HepG2 (cell line): ENCODE measurements at regions not wholly inside any gene's neighbourhood (a gene's known extent, or its start where the extent isn't known, plus 50 kb on each side); places are given as distances from the start of the nearest gene placed in this dataset.
"Not testable (repeated sequence)": the region's sequence is repeated elsewhere in the genome, so short reads cannot be mapped to it uniquely, and the experiment has no call there.

Experiments
- ATAC-seq: fragments of 200-7000 bp; cut with Tn5 transposase; 3 replicates; pipeline ENCODE4 v1.9.1; 2020; ENCODE audit warnings: mild to moderate bottlenecking, moderate library complexity
- BruUV-seq: library from RNA; stranded (reverse); fragments of 400-500 nt; replicated peaks from 2 replicates; lab custom pipeline; 2021; lab: Mats Ljungman, UMichigan
- CTCF ChIA-PET: fragments of 300-600 bp; formaldehyde crosslinking; extraction: SDS; loops from one replicate; lab custom pipeline; 2021; ENCODE audit warnings: low total read pairs, inconsistent platforms, low intra/inter-chr PET ratio; lab: Yijun Ruan, JAX
- POLR2A ChIA-PET: fragments of 350-600 bp; sonication (Branson Sonifier 250); formaldehyde crosslinking; loops from one replicate; lab custom pipeline; 2020; ENCODE audit warnings: antibody characterized with exemption, inconsistent platforms; lab: Yijun Ruan, JAX
- DNase-seq: peaks from one replicate; pipeline ENCODE4 v3.0.0-alpha.2; 2015; ENCODE audit warnings: low spot score
- FAIRE-seq: peaks from 3 replicates; lab custom pipeline; 2011; peaks lifted over from hg19 to GRCh38; lab: Jason Lieb, UNC
- H2AFZ ChIP-seq: one replicate; pipeline ENCODE4 v1.6.1; 2011; ENCODE audit warnings: low read length, inconsistent platforms
- H3K27ac ChIP-seq: fragments of 300-600 bp; 3 replicates; pipeline ENCODE4 v1.8.0; 2011; ENCODE audit warnings: mixed run types, mild to moderate bottlenecking, mixed read lengths, low read length, inconsistent platforms; ENCODE audit not compliant: insufficient read depth; ENCODE audit errors: extremely low read length
- H3K27me3 ChIP-seq, 2 experiments: fragments of 200-600 bp in 1 of 2; 2 replicates in 1 of 2; 3 replicates in 1 of 2; pipeline versions ENCODE4 v1.6.0 to v1.8.0; 2011; ENCODE audit warnings: low read length in 2 of 2, mild to moderate bottlenecking in 2 of 2, moderate library complexity in 2 of 2, inconsistent platforms in 1 of 2; ENCODE audit not compliant: insufficient read depth in 2 of 2, control insufficient read depth in 1 of 2
- H3K36me3 ChIP-seq, 2 experiments: fragments of 200-600 bp in 1 of 2; replicated peaks in 1 of 2; 2 replicates in 1 of 2; 3 replicates in 1 of 2; pipeline versions ENCODE4 v1.5.1 to v1.8.0; 2011; ENCODE audit warnings: low read length in 2 of 2, inconsistent platforms in 1 of 2; ENCODE audit not compliant: insufficient read depth in 2 of 2, control insufficient read depth in 1 of 2
- H3K4me1 ChIP-seq: 2 replicates; pipeline ENCODE4 v1.5.1; 2012; ENCODE audit warnings: low read length, inconsistent platforms; ENCODE audit not compliant: insufficient read depth
- H3K4me2 ChIP-seq: 2 replicates; pipeline ENCODE4 v1.6.0; 2011; ENCODE audit warnings: low read depth, low read length, inconsistent platforms
- H3K4me3 ChIP-seq, 3 experiments: fragments of 200-600 bp in 1 of 3; sonication (generic), shearing (Covaris generic) in 1 of 3; replicated peaks in 1 of 3; 2 replicates each; pipeline ENCODE4 v1.5.1; 2011 to 2016; ENCODE audit warnings: low read length in 3 of 3, inconsistent platforms in 2 of 3, low read depth in 2 of 3, mild to moderate bottlenecking in 2 of 3, control low read depth in 1 of 3, mixed read lengths in 1 of 3; ENCODE audit not compliant: insufficient read depth in 1 of 3
- H3K79me2 ChIP-seq: one replicate; pipeline ENCODE4 v1.6.1; 2011; ENCODE audit warnings: low read length, inconsistent platforms; ENCODE audit not compliant: insufficient read depth
- H3K9ac ChIP-seq: 2 replicates; pipeline ENCODE4 v1.6.0; 2011; ENCODE audit warnings: mild to moderate bottlenecking, low read depth, low read length, inconsistent platforms; ENCODE audit not compliant: insufficient read depth
- H3K9me3 ChIP-seq: 2 replicates; pipeline ENCODE4 v1.5.1; 2012; ENCODE audit warnings: mild to moderate bottlenecking, low read length
- H4K20me1 ChIP-seq: 2 replicates; pipeline ENCODE4 v1.6.0; 2011; ENCODE audit warnings: inconsistent platforms, mild to moderate bottlenecking, low read length, moderate library complexity; ENCODE audit not compliant: insufficient read depth
- FOXA3 ChIP-seq: IDR thresholded peaks from 2 replicates; pipeline ENCODE4 v1.6.1; 2016; ENCODE audit warnings: missing genetic modification reagents, missing compliant biosample characterization
- HNF4G ChIP-seq, 2 experiments: sonication (generic) in 1 of 2; formaldehyde crosslinking in 1 of 2; IDR thresholded peaks; 2 replicates each; pipeline versions ENCODE4 v1.4.0 to v1.6.1; 2011 to 2020; ENCODE audit warnings: borderline replicate concordance in 2 of 2, low read depth in 2 of 2, mild to moderate bottlenecking in 2 of 2, low read length in 1 of 2, missing genetic modification reagents in 1 of 2, moderate library complexity in 1 of 2
- ZNF33A ChIP-seq: sonication (generic); formaldehyde crosslinking; IDR thresholded peaks from 2 replicates; pipeline ENCODE4 v1.5.1; 2020; ENCODE audit warnings: missing genetic modification reagents, mild to moderate bottlenecking, moderate library complexity, borderline replicate concordance
- WGBS: methylation state at CpG from one replicate; pipeline ENCODE4 v1.1.6; 2017; ENCODE audit warnings: low lambda C conversion rate; 5-methylcytosine and 5-hydroxymethylcytosine counted together
- in situ Hi-C: cut with HindIII; loops from 2 replicates; pipeline ENCODE4 v1.10.0; 2017; ENCODE audit warnings: low pct_unique_long_range_greater_than_20kb; ENCODE audit not compliant: extremely low pct_ligation_motif_present
- intact Hi-C: fragments of 100-400 bp; cut with micrococcal nuclease; formaldehyde crosslinking; loops from one replicate; pipeline ENCODE4 v1.10.0; 2022; ENCODE audit not compliant: unreplicated experiment
- TF ChIP-seq, protein P1 (sequence below): sonication (generic); formaldehyde crosslinking; conservative IDR thresholded peaks from 2 replicates; pipeline ENCODE4 v1.4.0; 2020; ENCODE audit warnings: mild to moderate bottlenecking, missing genetic modification reagents, moderate library complexity
- TF ChIP-seq, protein P2 (sequence below), 2 experiments: sonication (generic) in 1 of 2; formaldehyde crosslinking in 1 of 2; IDR thresholded peaks; 2 replicates each; pipeline versions ENCODE4 v1.4.0 to v1.6.1; 2016 to 2020; ENCODE audit warnings: borderline replicate concordance in 1 of 2, low read depth in 1 of 2, mild to moderate bottlenecking in 1 of 2, missing genetic modification reagents in 1 of 2

DNA sequence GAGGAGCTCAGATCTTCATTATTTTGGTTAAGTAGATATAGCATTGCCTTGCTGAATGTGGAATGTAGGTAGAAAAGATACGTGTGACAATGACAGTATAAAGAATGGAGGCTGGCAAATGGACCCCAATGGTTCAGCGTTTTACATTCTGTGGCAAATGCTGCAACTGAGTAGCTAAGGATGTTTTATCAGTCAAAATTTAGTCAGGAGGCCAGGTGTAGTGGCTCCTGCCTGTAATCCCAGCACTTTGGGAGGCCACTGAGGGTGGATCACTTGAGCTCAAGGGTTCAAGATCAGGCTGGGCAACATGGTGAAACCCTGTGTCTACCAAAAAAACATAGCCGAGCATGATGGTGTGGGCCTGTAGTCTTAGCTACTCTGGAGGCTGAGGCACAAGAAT lies 120.5 kb upstream of the GHITM start:
- no peak overlapping the region for H3K4me3 ChIP-seq
- H3K36me3 ChIP-seq = no peaks in the 10 kb centered on the region
- no peak overlapping the region for H3K27ac ChIP-seq
- no peaks in the 10 kb centered on the region for H4K20me1 ChIP-seq
- no peak overlapping the region for H3K9ac ChIP-seq
- intact Hi-C loops (no loop called here), in situ Hi-C loops (no loop called here)
- TF ChIP-seq ZNF33A (CRISPR knock-in tag) = no peak
- POLR2A ChIA-PET = no interaction called here
- ATAC-seq (no peak), DNase-seq (no peak), FAIRE-seq (no peak)
- H3K9me3 ChIP-seq = no peaks in the 10 kb centered on the region
- 11% methylated on average over 3 of the region's 3 CpGs for WGBS
- CTCF ChIA-PET = no interaction called here
- H3K79me2 ChIP-seq = no peaks in the 10 kb centered on the region
- H3K27me3 ChIP-seq = no peaks in the 10 kb centered on the region
- no peak overlapping the region for H2AFZ ChIP-seq
- H3K4me1 ChIP-seq = peaks cover 13% of the 10 kb centered on the region
- BruUV-seq = no TSS peak
- H3K4me2 ChIP-seq = no peak overlapping the region

DNA sequence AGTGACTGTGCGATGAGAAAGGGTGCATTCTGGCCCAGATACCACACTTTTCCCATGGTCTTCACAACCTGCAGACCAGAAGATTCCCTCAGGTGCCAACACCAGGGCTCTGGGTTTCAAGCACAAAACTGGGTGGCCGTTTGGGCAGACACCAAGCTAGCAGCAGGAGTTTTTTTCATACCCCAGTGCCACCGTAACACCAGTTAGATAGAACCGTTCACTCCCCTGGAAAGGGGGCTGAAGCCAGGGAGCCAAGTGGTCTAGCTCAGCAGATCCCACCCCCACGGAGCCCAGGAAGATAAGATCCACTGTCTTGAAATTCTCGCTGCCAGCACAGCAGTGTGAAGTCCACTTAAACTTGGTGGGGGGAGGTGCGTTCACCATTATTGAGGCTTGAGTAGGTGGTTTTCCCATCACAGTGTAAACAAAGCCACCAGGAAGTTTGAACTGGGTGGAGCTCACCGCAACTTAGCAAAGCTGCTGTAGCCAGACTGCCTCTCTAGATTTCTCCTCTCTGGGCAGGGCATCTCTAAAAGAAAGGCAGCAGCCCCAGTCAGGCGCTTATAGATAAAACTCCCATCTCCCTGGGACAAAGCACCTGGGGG lies 119.4 kb upstream of the GHITM start:
- CTCF ChIA-PET; H3K4me3 ChIP-seq; POLR2A ChIA-PET; H3K27me3 ChIP-seq; H3K79me2 ChIP-seq; H3K9ac ChIP-seq; FAIRE-seq; H3K36me3 ChIP-seq; H3K9me3 ChIP-seq; H4K20me1 ChIP-seq; H3K27ac ChIP-seq; BruUV-seq; in situ Hi-C loops; TF ChIP-seq HNF4G (CRISPR knock-in tag; IDR thresholded peaks at IDR 0.05; ENCODE audit: borderline replicate concordance, low read depth): not testable (repeated sequence)
- H3K4me2 ChIP-seq = peak overlapping the region; percentile 58
- ATAC-seq (peak; percentile 73), DNase-seq (peak; percentile 41)
- WGBS = 17% methylated on average over 5 of the region's 9 CpGs
- peak overlapping the region; percentile 5 for H2AFZ ChIP-seq
- intact Hi-C loops = loop anchor here (10.0 kb wide), 1 partner anchor 215 kb away; no protein-coding TSS in a partner anchor
- peaks cover 13% of the 10 kb centered on the region for H3K4me1 ChIP-seq
- TF ChIP-seq, protein P1, sequence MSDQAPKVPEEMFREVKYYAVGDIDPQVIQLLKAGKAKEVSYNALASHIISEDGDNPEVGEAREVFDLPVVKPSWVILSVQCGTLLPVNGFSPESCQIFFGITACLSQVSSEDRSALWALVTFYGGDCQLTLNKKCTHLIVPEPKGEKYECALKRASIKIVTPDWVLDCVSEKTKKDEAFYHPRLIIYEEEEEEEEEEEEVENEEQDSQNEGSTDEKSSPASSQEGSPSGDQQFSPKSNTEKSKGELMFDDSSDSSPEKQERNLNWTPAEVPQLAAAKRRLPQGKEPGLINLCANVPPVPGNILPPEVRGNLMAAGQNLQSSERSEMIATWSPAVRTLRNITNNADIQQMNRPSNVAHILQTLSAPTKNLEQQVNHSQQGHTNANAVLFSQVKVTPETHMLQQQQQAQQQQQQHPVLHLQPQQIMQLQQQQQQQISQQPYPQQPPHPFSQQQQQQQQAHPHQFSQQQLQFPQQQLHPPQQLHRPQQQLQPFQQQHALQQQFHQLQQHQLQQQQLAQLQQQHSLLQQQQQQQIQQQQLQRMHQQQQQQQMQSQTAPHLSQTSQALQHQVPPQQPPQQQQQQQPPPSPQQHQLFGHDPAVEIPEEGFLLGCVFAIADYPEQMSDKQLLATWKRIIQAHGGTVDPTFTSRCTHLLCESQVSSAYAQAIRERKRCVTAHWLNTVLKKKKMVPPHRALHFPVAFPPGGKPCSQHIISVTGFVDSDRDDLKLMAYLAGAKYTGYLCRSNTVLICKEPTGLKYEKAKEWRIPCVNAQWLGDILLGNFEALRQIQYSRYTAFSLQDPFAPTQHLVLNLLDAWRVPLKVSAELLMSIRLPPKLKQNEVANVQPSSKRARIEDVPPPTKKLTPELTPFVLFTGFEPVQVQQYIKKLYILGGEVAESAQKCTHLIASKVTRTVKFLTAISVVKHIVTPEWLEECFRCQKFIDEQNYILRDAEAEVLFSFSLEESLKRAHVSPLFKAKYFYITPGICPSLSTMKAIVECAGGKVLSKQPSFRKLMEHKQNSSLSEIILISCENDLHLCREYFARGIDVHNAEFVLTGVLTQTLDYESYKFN (CRISPR knock-in tag) = peak; percentile 57
- TF ChIP-seq FOXA3 (peak; percentile 48; the same call in 1 of the 2 replicates), HNF4G (IDR thresholded peaks at IDR 0.05; ENCODE audit: borderline replicate concordance, low read depth, low read length) (peak; percentile 19; the same call in 1 of the 2 replicates)
- TF ChIP-seq, protein P2, sequence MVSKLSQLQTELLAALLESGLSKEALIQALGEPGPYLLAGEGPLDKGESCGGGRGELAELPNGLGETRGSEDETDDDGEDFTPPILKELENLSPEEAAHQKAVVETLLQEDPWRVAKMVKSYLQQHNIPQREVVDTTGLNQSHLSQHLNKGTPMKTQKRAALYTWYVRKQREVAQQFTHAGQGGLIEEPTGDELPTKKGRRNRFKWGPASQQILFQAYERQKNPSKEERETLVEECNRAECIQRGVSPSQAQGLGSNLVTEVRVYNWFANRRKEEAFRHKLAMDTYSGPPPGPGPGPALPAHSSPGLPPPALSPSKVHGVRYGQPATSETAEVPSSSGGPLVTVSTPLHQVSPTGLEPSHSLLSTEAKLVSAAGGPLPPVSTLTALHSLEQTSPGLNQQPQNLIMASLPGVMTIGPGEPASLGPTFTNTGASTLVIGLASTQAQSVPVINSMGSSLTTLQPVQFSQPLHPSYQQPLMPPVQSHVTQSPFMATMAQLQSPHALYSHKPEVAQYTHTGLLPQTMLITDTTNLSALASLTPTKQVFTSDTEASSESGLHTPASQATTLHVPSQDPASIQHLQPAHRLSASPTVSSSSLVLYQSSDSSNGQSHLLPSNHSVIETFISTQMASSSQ (IDR thresholded peaks at IDR 0.05; ENCODE audit: low read depth) = not testable (repeated sequence)
- TF ChIP-seq, protein P2 (CRISPR knock-in tag; IDR thresholded peaks at IDR 0.05; ENCODE audit: borderline replicate concordance) = 0 out of 2 replicates have a peak, but pooled peaks have one; percentile 32
